ENCODE measurements at regions not wholly inside any gene's neighbourhood (a gene's known extent, or its start where the extent isn't known, plus 50 kb on each side); places are given as distances from the start of the nearest gene placed in this dataset.
"Not testable (repeated sequence)": the region's sequence is repeated elsewhere in the genome, so short reads cannot be mapped to it uniquely, and the experiment has no call there.

DNA sequence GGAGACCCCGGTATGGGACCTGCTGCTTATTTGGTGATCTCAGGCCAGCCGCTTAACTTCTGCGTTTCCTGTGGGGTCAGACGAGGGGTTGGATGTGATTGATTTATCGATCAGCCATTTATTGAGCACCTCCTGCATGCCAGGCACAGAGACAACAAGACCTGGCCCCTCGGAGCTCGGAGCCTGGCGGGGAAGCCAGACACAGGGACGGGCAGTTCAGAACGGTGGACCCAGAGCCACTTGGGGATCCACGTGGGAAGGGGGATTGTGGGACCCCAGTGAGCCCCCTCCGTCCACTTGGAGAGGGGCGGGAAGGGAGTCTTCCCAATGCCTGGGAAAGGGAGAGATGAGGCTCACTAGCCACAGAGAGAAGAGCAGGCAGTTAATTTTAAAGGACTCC, 84.7 kb upstream of the CIBAR2 start:
- Mint-ChIP-seq H3K36me3 (ENCODE audit: insufficient read depth) (no peaks in the 10 kb centered on the region), H3K4me1 (no peaks in the 10 kb centered on the region), H3K9me3 (no peaks in the 10 kb centered on the region), H3K27me3 (peaks cover 42% of the 10 kb centered on the region), H3K27ac (ENCODE audit: low read depth) (no peak overlapping the region), H3K4me3 (no peak overlapping the region)
- ATAC-seq (replicated peaks; ENCODE audit: extremely low read depth, poor library complexity, severe bottlenecking): no peak
- no peak for DNase-seq (ENCODE audit: low spot score in 2 of 2)

DNA sequence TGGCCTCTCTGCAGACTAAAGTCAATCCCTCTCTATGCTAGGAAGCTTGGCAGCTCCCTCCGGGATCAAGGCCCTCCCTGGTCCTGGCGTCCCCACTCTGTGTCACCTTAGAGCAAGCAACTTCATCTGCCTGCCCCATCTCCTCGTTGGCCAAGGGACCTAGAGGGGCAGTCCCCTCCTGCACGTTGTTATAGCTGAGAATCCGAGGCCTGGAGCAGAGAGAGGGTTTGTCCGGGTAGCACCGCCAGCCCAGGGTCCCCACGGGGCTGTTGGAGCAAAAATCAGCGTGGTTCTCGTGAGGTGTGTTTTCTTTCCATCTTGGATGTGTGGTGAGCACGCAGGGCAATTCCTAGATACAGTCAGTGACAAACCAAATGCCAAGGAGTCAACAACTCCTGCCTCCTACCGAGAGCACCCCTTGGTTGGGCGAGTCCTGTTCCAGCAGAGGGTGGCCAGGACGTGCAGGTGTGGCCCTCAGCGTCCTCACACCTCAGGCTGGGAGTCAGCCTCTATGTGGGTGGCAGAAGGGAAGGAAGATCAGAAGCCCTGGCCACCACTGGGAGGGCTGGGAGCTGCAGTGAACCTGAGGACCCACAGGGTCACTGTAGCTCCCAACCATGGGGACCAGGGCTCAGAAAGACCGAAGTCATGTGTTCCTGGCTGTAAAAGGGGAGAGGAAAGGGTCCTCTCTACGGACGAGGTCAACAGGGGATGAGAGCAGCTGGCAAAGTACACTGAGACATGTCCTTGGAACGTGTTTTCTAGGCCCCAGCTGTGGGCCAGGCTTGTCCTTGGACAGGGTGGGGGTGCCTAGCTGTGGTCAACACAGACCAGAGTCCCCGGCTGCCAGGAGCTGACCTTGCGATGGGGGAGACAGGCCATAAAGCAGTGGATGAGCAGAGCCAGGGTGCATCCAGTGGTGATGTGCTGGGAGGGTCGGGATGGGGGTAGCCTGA, 85.6 kb upstream of the CIBAR2 start:
- Mint-ChIP-seq H3K4me3 (no peak overlapping the region), H3K4me1 (no peaks in the 10 kb centered on the region), H3K27ac (ENCODE audit: low read depth) (no peak overlapping the region), H3K36me3 (ENCODE audit: insufficient read depth) (no peaks in the 10 kb centered on the region), H3K27me3 (peaks cover 42% of the 10 kb centered on the region), H3K9me3 (no peaks in the 10 kb centered on the region)
- no peak for DNase-seq (ENCODE audit: low spot score in 2 of 2)
- ATAC-seq (replicated peaks; ENCODE audit: extremely low read depth, poor library complexity, severe bottlenecking): no peak

DNA sequence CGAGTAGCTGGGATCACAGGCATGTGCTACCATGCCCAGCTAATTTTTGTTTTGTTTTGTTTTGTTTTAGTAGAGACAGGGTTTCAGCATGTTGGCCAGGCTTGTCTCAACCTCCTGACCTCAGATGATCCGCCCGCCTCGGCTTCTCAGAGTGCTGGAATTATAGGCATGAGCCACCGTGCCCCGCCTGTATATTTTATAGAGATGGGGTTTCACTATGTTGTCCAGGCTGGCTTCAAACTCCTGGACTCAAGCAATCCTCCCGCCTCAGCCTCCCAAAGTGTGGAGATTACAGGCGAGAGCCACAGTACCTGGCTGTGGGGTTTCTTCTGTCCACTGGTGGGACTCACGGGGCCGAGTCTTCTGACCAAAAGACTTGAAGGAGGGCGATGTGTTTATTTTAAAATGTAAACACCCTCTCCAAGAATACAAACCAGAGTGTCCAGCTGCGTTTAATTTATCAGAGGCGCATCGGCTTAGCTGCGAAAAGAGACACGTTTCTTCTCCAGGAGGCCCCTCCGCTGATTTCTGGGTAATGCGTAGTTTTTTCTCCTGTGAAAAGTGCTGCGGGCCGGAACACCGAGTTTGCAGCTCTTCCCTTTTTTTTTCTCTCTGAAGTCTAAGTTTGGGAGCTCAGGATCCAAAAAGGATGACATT, 86.9 kb upstream of the CIBAR2 start:
- Mint-ChIP-seq H3K36me3 (ENCODE audit: insufficient read depth) (no peaks in the 10 kb centered on the region), H3K4me3 (no peak overlapping the region), H3K4me1 (no peaks in the 10 kb centered on the region), H3K9me3 (no peaks in the 10 kb centered on the region), H3K27me3 (peaks cover 39% of the 10 kb centered on the region), H3K27ac (ENCODE audit: low read depth) (no peak overlapping the region)
- no peak for DNase-seq (ENCODE audit: low spot score in 2 of 2)
- no peak for ATAC-seq (replicated peaks; ENCODE audit: extremely low read depth, poor library complexity, severe bottlenecking)

DNA sequence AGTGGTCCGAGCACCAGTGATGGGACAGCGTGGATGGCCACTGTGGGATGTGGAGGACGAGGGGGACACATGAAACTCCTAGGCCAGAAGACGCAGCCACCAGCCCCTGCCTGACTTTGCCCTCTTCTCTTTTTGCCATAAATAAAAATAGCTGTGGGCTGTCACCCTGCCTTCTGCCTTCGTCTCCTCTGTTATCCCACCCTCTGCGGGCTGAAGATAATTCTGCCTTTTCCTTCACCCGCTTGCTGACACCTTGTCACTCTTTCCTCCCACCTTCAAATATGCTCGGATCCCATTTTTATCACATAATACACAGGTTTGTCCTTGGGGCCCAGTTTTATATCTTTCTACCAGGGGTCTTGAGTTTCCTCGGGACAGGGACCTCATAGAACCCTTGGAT, 87.6 kb upstream of the CIBAR2 start:
- H3K36me3 Mint-ChIP-seq (ENCODE audit: insufficient read depth): no peaks in the 10 kb centered on the region
- no peaks in the 10 kb centered on the region for H3K9me3 Mint-ChIP-seq
- peaks cover 32% of the 10 kb centered on the region for H3K27me3 Mint-ChIP-seq
- H3K27ac Mint-ChIP-seq (ENCODE audit: low read depth): no peak overlapping the region
- H3K4me3 Mint-ChIP-seq: no peak overlapping the region
- ATAC-seq (replicated peaks; ENCODE audit: extremely low read depth, poor library complexity, severe bottlenecking) (no peak), DNase-seq (ENCODE audit: low spot score in 2 of 2) (no peak)
- no peaks in the 10 kb centered on the region for H3K4me1 Mint-ChIP-seq

DNA sequence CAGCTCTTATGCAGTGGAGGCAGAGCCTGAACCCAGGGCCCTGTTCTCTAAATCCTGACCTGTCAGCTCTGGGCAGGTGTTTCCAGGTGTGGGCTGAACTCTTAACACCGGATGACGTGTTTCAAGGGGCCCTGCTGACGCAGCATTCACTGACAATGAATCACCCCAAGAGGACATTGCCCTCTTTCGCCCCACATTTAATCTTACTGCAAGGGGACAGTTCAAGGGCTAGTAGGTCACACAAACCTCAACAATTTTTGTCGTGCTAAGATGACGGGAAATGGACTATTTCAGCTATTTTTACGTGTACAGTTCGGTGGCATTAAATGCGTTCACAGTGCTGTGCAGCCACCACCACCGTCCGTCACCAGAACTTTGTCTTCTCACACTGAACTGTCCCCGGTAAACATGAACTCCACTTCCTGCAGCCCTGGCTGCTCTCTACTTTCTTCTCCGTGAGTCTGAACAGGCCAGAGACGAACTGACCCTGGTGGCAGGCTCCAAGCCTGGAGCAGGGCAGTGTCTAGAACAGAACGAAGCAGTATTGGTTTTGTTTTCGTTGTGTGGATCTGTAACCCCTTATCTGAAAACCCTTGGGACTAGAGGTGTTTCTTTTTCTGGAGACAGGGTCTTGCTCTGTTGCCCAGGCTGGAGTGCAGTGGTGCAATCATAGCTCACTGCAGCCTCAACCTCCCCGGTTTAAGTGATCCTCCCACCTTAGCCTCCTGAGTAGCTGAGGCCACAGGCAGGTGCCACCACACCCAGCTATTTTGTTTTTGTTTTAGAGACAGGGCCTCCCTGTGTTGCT, 88.4 kb upstream of the CIBAR2 start:
- no peak overlapping the region for H3K4me3 Mint-ChIP-seq
- no peak overlapping the region for H3K27ac Mint-ChIP-seq (ENCODE audit: low read depth)
- H3K4me1 Mint-ChIP-seq: no peaks in the 10 kb centered on the region
- H3K36me3 Mint-ChIP-seq (ENCODE audit: insufficient read depth): no peaks in the 10 kb centered on the region
- no peak for DNase-seq (ENCODE audit: low spot score in 2 of 2)
- no peaks in the 10 kb centered on the region for H3K9me3 Mint-ChIP-seq
- no peak for ATAC-seq (replicated peaks; ENCODE audit: extremely low read depth, poor library complexity, severe bottlenecking)
- H3K27me3 Mint-ChIP-seq: peaks cover 28% of the 10 kb centered on the region

DNA sequence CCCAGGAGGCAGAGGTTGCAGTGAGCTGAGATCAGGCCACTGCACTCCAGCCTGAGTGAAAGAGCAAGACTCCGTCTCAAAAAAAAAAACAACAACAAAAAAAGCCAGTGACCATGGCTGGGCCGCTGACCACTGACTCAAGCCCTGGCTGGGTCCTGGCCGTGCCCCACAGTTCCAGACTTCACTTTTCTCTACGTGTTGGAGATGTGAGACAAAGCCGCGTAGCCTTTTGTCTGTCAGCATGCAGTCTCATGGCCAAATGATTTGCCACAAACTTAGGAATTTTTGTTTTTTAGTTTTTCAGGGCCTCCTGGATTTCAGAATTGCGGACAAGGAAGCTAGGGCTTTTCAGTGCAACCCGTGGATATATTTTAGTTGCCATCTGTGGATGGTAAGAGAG, 89.3 kb upstream of the CIBAR2 start:
- DNase-seq (ENCODE audit: low spot score in 2 of 2): no peak
- Mint-ChIP-seq H3K27ac (ENCODE audit: low read depth) (peak overlapping the region; percentile 42), H3K27me3 (peaks cover 34% of the 10 kb centered on the region), H3K4me3 (no peak overlapping the region), H3K9me3 (no peaks in the 10 kb centered on the region), H3K4me1 (no peaks in the 10 kb centered on the region), H3K36me3 (ENCODE audit: insufficient read depth) (no peaks in the 10 kb centered on the region)
- ATAC-seq (replicated peaks; ENCODE audit: extremely low read depth, poor library complexity, severe bottlenecking): no peak

DNA sequence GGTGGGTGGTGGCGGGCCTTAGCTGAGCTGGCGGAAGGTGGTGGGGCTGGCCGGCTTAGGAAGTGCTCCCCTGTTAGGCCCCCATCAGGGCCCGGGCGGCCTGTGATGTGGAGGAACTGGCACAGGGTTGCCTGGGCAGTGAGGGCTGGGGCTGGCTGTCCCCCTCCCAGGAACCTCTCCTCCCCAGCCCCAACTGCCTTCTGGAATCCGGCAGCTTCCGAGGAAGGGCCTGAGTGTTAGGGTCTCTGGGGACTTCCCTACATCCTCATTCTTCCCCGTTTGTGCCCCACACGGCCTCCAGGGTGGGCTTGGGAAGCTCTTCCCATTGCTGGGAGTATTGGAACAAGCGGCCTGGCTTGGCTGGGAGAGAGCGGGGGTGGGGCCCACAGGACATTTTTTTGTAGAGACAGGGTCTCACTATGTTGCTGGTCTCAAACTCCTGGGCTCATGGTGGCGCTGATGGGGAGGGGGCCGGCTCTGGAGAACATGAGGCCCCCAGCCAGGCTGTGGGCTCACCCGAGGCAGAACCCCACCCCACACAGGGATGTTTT, 89.9 kb upstream of the CIBAR2 start:
- DNase-seq (ENCODE audit: low spot score in 2 of 2): no peak
- H3K36me3 Mint-ChIP-seq (ENCODE audit: insufficient read depth): no peaks in the 10 kb centered on the region
- no peaks in the 10 kb centered on the region for H3K4me1 Mint-ChIP-seq
- no peaks in the 10 kb centered on the region for H3K9me3 Mint-ChIP-seq
- H3K27ac Mint-ChIP-seq (ENCODE audit: low read depth): peak overlapping the region; percentile 42
- no peak overlapping the region for H3K4me3 Mint-ChIP-seq
- ATAC-seq (replicated peaks; ENCODE audit: extremely low read depth, poor library complexity, severe bottlenecking): no peak
- H3K27me3 Mint-ChIP-seq: peaks cover 31% of the 10 kb centered on the region

DNA sequence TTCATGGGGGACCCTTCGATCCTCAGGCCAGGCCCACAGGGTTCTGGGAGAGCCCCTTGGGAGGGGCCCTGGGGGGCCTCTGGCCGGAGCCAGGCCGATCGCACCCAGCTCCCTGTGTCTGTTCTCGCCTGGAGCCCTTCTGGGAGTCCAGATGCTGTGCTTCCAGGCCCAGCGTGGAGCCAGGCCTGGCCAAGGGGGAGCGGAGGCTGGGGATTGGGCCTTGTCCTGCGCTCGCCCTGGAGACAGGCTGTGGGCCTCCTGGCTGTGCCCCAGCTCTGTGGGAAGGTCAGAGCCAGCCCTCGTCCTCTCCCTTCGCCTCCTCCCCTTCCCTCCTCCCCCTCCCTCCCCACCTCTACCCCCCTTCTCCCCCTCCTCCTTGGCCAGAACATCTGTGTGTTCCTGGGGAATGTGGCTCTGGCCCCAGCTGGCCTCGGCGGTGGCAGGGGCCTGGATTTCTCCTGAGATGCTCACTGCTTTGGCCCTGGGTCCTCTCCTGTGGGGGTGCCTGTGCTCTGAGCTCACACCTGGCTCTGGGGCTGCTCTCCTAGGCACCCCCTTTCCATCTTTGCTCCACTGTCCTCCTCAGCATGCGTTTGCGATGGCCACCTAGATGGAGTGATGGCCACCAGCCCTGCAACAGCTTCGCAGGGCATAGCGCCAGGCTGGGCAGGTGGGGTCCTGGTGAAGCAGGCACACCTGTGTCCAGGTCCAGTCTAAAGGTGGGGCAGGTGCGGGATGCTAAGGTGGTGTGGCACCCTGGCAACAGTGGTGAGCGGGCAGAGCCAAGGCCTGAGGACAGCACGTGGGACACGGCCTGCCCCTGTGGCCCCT, 90.6 kb upstream of the CIBAR2 start:
- Mint-ChIP-seq H3K4me1 (no peaks in the 10 kb centered on the region), H3K36me3 (ENCODE audit: insufficient read depth) (no peaks in the 10 kb centered on the region), H3K27ac (ENCODE audit: low read depth) (no peak overlapping the region), H3K4me3 (no peak overlapping the region), H3K9me3 (no peaks in the 10 kb centered on the region), H3K27me3 (peaks cover 24% of the 10 kb centered on the region)
- DNase-seq (ENCODE audit: low spot score in 2 of 2): no peak
- ATAC-seq (replicated peaks; ENCODE audit: extremely low read depth, poor library complexity, severe bottlenecking): no peak

DNA sequence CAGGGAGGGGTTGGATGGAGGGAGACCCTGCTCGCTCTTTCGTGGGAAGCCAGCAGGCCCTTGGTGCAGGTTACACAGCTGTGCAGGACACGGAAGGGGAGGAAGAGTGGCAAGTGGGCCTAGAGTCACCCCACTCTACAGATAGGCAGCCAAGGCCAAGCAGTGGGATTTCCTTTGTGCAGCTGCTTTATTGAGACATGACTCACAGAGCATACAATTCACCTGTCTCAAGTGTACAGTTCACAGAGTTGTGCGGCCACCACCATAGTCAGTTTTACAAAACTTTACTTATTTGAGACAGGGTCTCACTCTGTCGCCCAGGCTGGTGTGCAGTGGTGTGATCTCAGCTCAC, 91.2 kb upstream of the CIBAR2 start:
- Mint-ChIP-seq H3K27me3 (peaks cover 20% of the 10 kb centered on the region), H3K9me3 (no peaks in the 10 kb centered on the region), H3K4me1 (no peaks in the 10 kb centered on the region), H3K4me3 (no peak overlapping the region), H3K36me3 (ENCODE audit: insufficient read depth) (no peaks in the 10 kb centered on the region), H3K27ac (ENCODE audit: low read depth) (no peak overlapping the region)
- no peak for ATAC-seq (replicated peaks; ENCODE audit: extremely low read depth, poor library complexity, severe bottlenecking)
- DNase-seq (ENCODE audit: low spot score in 2 of 2): no peak

DNA sequence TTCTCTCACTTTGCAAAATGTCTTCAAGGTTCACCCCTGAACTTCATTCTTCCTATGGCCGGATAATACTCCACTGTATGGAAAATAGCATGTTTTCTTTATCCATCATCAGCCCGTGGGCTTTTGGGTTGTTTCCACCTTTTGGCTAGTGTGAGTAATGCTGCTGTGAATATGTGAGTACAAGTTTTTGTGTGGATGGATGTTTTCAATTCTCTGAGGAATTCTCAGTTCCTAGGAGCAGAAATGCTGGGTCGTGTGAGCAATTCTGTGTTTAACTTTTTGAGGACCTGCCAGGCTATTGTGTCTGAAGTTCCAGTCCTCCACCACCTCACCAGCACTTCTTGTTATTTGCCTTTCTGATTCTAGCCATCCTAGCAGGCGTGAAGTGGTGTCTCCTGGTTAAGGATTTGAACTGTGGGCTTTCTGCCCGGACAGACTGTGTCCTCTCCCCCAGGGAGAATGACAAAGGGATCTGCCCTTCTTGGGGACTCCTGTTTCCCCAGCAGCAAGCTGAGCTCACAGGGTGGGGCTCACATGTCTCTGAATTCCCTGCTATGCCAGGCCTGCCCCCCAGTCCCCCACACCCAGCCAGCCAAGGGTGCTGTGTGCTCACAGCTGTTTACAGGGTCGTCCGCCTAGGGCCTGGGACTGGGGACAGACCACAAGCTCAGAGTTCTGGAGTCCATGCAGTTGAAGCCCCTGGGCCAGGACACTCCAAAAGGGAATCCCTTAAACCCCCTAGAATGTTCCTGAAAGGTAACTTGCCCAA, 92.2 kb upstream of the CIBAR2 start:
- peaks cover 20% of the 10 kb centered on the region for H3K27me3 Mint-ChIP-seq
- no peaks in the 10 kb centered on the region for H3K36me3 Mint-ChIP-seq (ENCODE audit: insufficient read depth)
- no peaks in the 10 kb centered on the region for H3K9me3 Mint-ChIP-seq
- H3K27ac Mint-ChIP-seq (ENCODE audit: low read depth): no peak overlapping the region
- no peak overlapping the region for H3K4me3 Mint-ChIP-seq
- no peak for ATAC-seq (replicated peaks; ENCODE audit: extremely low read depth, poor library complexity, severe bottlenecking)
- no peaks in the 10 kb centered on the region for H3K4me1 Mint-ChIP-seq
- DNase-seq (ENCODE audit: low spot score in 2 of 2): no peak

DNA sequence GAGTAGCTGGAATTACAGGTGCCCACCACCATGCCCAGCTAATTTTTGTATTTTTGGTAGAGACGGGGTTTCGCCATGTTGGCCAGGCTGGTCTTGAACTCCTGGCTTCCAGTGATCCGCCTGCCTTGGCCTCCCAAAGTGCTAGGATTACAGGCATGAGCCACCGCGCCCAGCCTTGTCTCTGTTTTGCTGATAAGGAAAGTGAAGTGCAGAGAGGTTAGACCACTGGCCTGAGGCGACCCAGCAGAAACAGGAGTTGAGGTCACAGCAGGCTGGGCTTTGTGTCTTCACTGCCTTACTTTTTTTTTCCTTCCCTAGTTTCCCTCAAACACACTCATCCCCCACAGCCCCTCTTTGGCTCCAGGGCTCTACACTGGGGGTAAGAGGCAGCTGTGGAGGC, 93.0 kb upstream of the CIBAR2 start:
- ATAC-seq (replicated peaks; ENCODE audit: extremely low read depth, poor library complexity, severe bottlenecking); H3K4me3 Mint-ChIP-seq; H3K27ac Mint-ChIP-seq (ENCODE audit: low read depth); H3K9me3 Mint-ChIP-seq; H3K36me3 Mint-ChIP-seq (ENCODE audit: insufficient read depth); H3K4me1 Mint-ChIP-seq; DNase-seq (ENCODE audit: low spot score in 2 of 2): not testable (repeated sequence)
- H3K27me3 Mint-ChIP-seq: peaks cover 12% of the 10 kb centered on the region

Data from central memory CD8-positive, alpha-beta T cell (primary cell).